ENCODE measurements at regions not wholly inside any gene's neighbourhood (a gene's known extent, or its start where the extent isn't known, plus 50 kb on each side); places are given as distances from the start of the nearest gene placed in this dataset.

DNA sequence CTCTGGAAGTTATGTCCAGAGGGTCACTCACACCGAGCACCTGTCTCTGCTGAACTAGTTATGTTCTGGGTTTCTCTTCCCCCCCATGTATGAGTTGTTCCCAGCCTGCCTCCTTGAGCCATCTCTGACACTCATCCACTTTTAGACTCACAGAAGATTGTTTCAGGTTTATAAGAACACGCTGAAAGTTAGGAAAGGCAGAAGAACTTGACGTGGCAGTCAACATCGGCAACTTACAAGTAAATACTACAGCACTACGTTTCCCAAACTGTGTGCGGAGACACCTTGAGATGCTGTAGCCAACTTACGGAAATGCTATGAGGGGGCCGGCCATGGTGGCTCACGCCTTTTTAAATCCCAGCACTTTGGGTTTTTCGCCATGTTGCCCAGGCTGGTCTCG, 318.0 kb downstream of the ZNF621 start:
- no peak for TF ChIP-seq CTCF (IDR thresholded peaks at IDR 0.05; ENCODE audit: control extremely low read depth, extremely low read depth, low read depth, missing control alignments)
- DNase-seq (ENCODE audit: extremely low spot score) = no peak
- POLR2A ChIA-PET = no interaction called here
- CTCF ChIA-PET = no interaction called here

DNA sequence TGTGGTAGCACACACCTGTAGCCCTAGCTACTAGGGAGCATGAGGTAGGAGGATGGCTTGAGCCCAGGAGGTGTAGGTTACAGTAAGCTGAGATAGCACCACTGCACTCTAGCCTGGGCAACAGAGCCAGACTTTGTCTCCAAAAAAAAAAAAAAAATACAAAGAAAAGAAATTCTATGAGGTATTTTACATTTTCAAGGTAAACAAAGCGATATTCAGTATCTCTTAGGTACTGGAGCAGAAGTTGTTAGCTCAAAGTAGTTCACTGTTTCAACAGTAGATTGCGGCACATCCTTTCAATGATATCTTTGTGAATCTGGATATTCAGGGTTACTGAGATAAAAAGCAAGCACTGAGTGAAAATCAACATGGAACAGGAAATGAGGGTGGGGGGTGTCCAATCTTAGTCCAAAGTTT, 318.5 kb downstream of the ZNF621 start:
- POLR2A ChIA-PET = no interaction called here
- DNase-seq (ENCODE audit: extremely low spot score) = no peak
- CTCF ChIA-PET = no interaction called here
- no peak for TF ChIP-seq CTCF (IDR thresholded peaks at IDR 0.05; ENCODE audit: control extremely low read depth, extremely low read depth, low read depth, missing control alignments)

GRCh38 chr3:40843851-40844548, 319.2 kb downstream of the ZNF621 start:
- TF ChIP-seq CTCF (IDR thresholded peaks at IDR 0.05; ENCODE audit: control extremely low read depth, extremely low read depth, low read depth, missing control alignments) = no peak
- CTCF ChIA-PET = no interaction called here
- POLR2A ChIA-PET = no interaction called here

GRCh38 chr3:40844896-40845295, 320.1 kb downstream of the ZNF621 start:
- no peak for DNase-seq (ENCODE audit: extremely low spot score)
- POLR2A ChIA-PET = no interaction called here
- no peak for TF ChIP-seq CTCF (IDR thresholded peaks at IDR 0.05; ENCODE audit: control extremely low read depth, extremely low read depth, low read depth, missing control alignments)
- CTCF ChIA-PET = no interaction called here

More at GRCh38 chr3:40843851-40844548, 319.2 kb downstream of the ZNF621 start:
- no peak for DNase-seq (ENCODE audit: extremely low spot score)

DNA sequence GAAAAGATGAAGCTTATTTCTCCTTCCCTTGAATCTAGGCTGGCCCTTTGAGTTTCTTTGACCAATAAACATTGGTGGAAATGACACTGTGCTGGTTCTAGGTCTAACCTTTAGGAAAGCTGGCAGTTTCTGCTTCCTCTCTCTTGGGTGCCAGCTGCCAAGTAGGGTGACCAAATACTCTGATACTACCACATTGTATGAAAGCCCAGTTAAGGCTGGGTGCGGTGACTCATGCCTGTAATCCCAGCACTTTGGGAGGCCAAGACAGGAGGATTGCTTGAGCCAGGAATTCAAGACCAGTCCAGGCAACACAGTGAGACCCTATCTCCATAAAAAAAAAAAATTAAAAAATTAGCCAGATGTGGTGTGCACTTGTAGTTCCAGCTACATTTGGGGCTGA, 320.7 kb downstream of the ZNF621 start:
- TF ChIP-seq CTCF (IDR thresholded peaks at IDR 0.05; ENCODE audit: control extremely low read depth, extremely low read depth, low read depth, missing control alignments) = no peak
- CTCF ChIA-PET = no interaction called here
- DNase-seq (ENCODE audit: extremely low spot score) = no peak
- POLR2A ChIA-PET = no interaction called here

DNA sequence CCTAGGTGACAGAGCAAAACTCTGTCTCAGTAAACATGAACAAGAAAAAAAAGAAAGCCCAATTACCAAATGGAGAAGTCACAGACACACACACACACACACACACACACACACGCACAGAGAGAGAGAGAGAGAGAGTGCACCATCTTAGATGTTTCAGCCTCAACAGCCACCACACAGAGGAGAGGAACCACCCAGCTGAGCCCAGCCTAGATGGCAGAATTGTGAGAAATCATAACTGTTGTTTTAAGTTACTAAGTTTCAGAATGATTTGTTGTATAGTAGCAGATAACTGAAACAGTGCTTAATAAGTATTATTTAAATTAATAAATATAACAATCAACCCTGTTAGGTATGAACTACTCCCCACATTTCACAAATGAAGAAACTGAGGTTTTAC, 321.2 kb downstream of the ZNF621 start:
- DNase-seq (ENCODE audit: extremely low spot score) = no peak
- ChIA-PET CTCF (no interaction called here), POLR2A (no interaction called here)
- TF ChIP-seq CTCF (IDR thresholded peaks at IDR 0.05; ENCODE audit: control extremely low read depth, extremely low read depth, low read depth, missing control alignments) = no peak

GRCh38 chr3:40846451-40846850, 321.7 kb downstream of the ZNF621 start:
- POLR2A ChIA-PET = no interaction called here
- no peak for DNase-seq (ENCODE audit: extremely low spot score)
- CTCF ChIA-PET = no interaction called here
- TF ChIP-seq CTCF (IDR thresholded peaks at IDR 0.05; ENCODE audit: control extremely low read depth, extremely low read depth, low read depth, missing control alignments) = no peak

Data from GM10248 (cell line).